Hepatocyte (in vitro differentiated cells): ENCODE measurements at regions not wholly inside any gene's neighbourhood (a gene's known extent, or its start where the extent isn't known, plus 50 kb on each side); places are given as distances from the start of the nearest gene placed in this dataset.

Source experiments
- DNase-seq: peaks from one replicate; pipeline ENCODE4 v3.0.0-alpha.2; 2016; ENCODE audit warnings: low spot score
- H2AFZ ChIP-seq: fragments of 200-600 bp; sonication (generic); 2 replicates; pipeline ENCODE4 v1.6.0; 2016; ENCODE audit warnings: antibody characterized with exemption, mild to moderate bottlenecking
- H3K27ac ChIP-seq: fragments of 200-600 bp; sonication (generic); 2 replicates; pipeline ENCODE4 v1.5.1; 2016; ENCODE audit warnings: mild to moderate bottlenecking
- H3K27me3 ChIP-seq: fragments of 200-600 bp; sonication (generic); 2 replicates; pipeline ENCODE4 v1.6.1; 2016
- H3K36me3 ChIP-seq: fragments of 200-600 bp; sonication (generic); replicated peaks from 2 replicates; pipeline ENCODE4 v1.5.1; 2016; ENCODE audit warnings: low read depth; ENCODE audit not compliant: insufficient read depth
- H3K4me1 ChIP-seq: fragments of 200-600 bp; sonication (generic); 2 replicates; pipeline ENCODE4 v1.5.1; 2016; ENCODE audit warnings: mild to moderate bottlenecking, moderate library complexity; ENCODE audit not compliant: insufficient read depth
- H3K4me2 ChIP-seq: fragments of 200-600 bp; sonication (generic); 2 replicates; pipeline ENCODE4 v1.6.0; 2016
- H3K4me3 ChIP-seq: fragments of 200-600 bp; sonication (generic); 2 replicates; pipeline ENCODE4 v1.5.1; 2016; ENCODE audit warnings: mild to moderate bottlenecking
- H3K79me2 ChIP-seq: fragments of 200-600 bp; sonication (generic); 2 replicates; pipeline ENCODE4 v1.6.0; 2017; ENCODE audit warnings: mild to moderate bottlenecking
- H3K9me2 ChIP-seq: fragments of 200-600 bp; sonication (generic); replicated peaks from 2 replicates; pipeline ENCODE4 v1.6.0; 2017; ENCODE audit warnings: mild to moderate bottlenecking; ENCODE audit not compliant: insufficient read depth
- H3K9me3 ChIP-seq: fragments of 200-600 bp; sonication (generic); 2 replicates; pipeline ENCODE4 v1.5.1; 2016; ENCODE audit warnings: low read depth, mild to moderate bottlenecking
- H4K20me1 ChIP-seq: fragments of 200-600 bp; sonication (generic); 2 replicates; pipeline ENCODE4 v1.6.0; 2016; ENCODE audit warnings: mild to moderate bottlenecking; ENCODE audit not compliant: insufficient read depth, poor library complexity, severe bottlenecking
- CTCF ChIP-seq: fragments of 200-600 bp; sonication (generic); IDR thresholded peaks from 2 replicates; pipeline ENCODE4 v1.5.1; 2016; ENCODE audit warnings: antibody characterized with exemption, mild to moderate bottlenecking; ENCODE audit not compliant: poor library complexity
- EZH2 ChIP-seq: fragments of 200-600 bp; sonication (generic); IDR thresholded peaks from 2 replicates; pipeline ENCODE4 v1.6.1; 2016; ENCODE audit warnings: antibody characterized with exemption, mild to moderate bottlenecking, borderline replicate concordance
- EZH2phosphoT487 ChIP-seq: fragments of 200-600 bp; sonication (generic); IDR thresholded peaks from one replicate; pipeline ENCODE4 v1.6.1; 2018; ENCODE audit warnings: antibody characterized with exemption, mild to moderate bottlenecking, low read depth, moderate library complexity; ENCODE audit not compliant: unreplicated experiment, severe bottlenecking
- WGBS: methylation state at CpG from one replicate; pipeline ENCODE4 v1.1.6; 2016; ENCODE audit warnings: low lambda C conversion rate; ENCODE audit errors: missing lambda C conversion rate; 5-methylcytosine and 5-hydroxymethylcytosine counted together

GRCh38 chr6:137952247-137952646, 85.2 kb downstream of the TNFAIP3 start:
- Histone ChIP-seq H2AFZ (no peak overlapping the region), H3K4me2 (no peak overlapping the region), H3K9me3 (no peaks in the 10 kb centered on the region), H3K27me3 (no peaks in the 10 kb centered on the region), H4K20me1 (no peaks in the 10 kb centered on the region), H3K36me3 (no peaks in the 10 kb centered on the region), H3K4me3 (no peak overlapping the region), H3K79me2 (no peaks in the 10 kb centered on the region), H3K9me2 (no peaks in the 10 kb centered on the region), H3K27ac (no peak overlapping the region), H3K4me1 (no peaks in the 10 kb centered on the region)
- no peak for TF ChIP-seq EZH2
- no peak for TF ChIP-seq CTCF
- no peak for TF ChIP-seq EZH2phosphoT487
- 90% methylated on average over 2 of the region's 2 CpGs for WGBS
- DNase-seq: no peak

DNA sequence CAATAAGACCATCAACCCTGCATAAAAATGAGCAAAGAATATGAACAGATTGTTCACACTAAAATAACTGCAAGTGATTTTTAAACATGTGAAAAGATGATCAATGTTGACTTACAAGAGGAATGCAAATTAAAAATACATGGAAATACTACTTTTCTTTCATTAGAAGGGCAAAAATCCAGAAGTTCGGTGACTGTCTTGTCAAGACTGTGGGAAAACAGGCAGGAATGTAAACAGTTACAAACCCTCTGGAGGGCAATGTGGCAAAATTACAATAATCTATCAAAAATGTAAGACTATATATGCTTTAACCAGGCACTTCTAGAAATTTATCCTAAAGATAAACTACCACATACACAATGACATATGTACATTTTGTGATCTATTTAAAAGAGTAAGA, 86.7 kb downstream of the TNFAIP3 start:
- H4K20me1 ChIP-seq: no peaks in the 10 kb centered on the region
- no peaks in the 10 kb centered on the region for H3K79me2 ChIP-seq
- TF ChIP-seq EZH2phosphoT487: no peak
- TF ChIP-seq CTCF: no peak
- TF ChIP-seq EZH2: no peak
- no peak overlapping the region for H3K27ac ChIP-seq
- H2AFZ ChIP-seq: no peak overlapping the region
- 48% methylated on average over 1 of the region's 1 CpG for WGBS
- H3K9me2 ChIP-seq: no peaks in the 10 kb centered on the region
- no peaks in the 10 kb centered on the region for H3K4me1 ChIP-seq
- H3K36me3 ChIP-seq: no peaks in the 10 kb centered on the region
- no peak for DNase-seq
- no peaks in the 10 kb centered on the region for H3K27me3 ChIP-seq
- H3K4me2 ChIP-seq: no peak overlapping the region
- H3K9me3 ChIP-seq: no peaks in the 10 kb centered on the region
- H3K4me3 ChIP-seq: no peak overlapping the region

DNA sequence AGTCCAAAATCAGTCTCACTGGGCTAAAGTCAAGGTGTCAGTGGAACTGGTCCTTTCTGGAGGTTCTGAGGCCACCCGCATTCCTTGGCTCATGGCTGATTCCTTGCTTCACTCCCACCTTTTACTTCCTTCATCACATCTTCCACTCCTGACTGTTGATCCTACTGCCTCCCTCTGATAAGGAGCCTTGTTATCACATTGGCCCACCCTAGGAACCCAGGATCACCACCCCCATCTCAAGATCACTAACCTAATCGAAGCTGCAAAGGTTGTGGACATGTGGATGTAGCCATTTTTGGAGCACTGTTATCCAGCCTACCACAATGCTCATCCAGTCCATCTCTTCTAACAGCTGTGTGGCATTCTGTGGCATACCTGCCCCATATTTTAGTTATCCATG, 87.2 kb downstream of the TNFAIP3 start:
- no peak overlapping the region for H3K27ac ChIP-seq
- 94% methylated on average over 2 of the region's 2 CpGs for WGBS
- DNase-seq: no peak
- no peak overlapping the region for H2AFZ ChIP-seq
- H3K27me3 ChIP-seq: no peaks in the 10 kb centered on the region
- H3K36me3 ChIP-seq: no peaks in the 10 kb centered on the region
- H4K20me1 ChIP-seq: no peaks in the 10 kb centered on the region
- no peaks in the 10 kb centered on the region for H3K9me3 ChIP-seq
- H3K4me2 ChIP-seq: no peak overlapping the region
- H3K9me2 ChIP-seq: no peaks in the 10 kb centered on the region
- no peak overlapping the region for H3K4me3 ChIP-seq
- no peaks in the 10 kb centered on the region for H3K79me2 ChIP-seq
- no peaks in the 10 kb centered on the region for H3K4me1 ChIP-seq
- TF ChIP-seq CTCF (no peak), EZH2phosphoT487 (no peak), EZH2 (no peak)

DNA sequence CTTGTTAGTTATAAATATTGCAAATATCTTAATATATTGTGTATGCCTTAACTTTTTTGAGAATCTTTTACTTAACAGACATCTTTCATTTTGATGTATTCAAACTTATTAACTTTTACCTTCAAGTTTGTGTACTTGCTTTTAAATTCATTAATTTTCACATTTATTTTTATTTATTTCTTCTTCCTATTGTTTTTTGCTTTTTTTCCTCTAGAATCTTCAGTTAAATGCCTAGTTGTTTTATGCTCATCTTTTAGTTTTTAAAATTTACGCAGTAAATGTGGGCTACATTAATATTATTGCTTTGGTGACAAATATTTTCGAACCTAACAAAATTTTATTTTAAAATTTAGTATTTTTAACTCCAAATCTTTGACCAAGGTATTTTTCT, 89.0 kb downstream of the TNFAIP3 start:
- Histone ChIP-seq H3K4me1 (no peaks in the 10 kb centered on the region), H3K36me3 (no peaks in the 10 kb centered on the region), H3K4me3 (no peak overlapping the region), H3K27me3 (no peaks in the 10 kb centered on the region), H4K20me1 (no peaks in the 10 kb centered on the region), H3K79me2 (no peaks in the 10 kb centered on the region), H2AFZ (no peak overlapping the region), H3K9me2 (no peaks in the 10 kb centered on the region), H3K27ac (no peak overlapping the region), H3K4me2 (no peak overlapping the region), H3K9me3 (no peaks in the 10 kb centered on the region)
- WGBS: 79% methylated on average over 2 of the region's 2 CpGs
- no peak for DNase-seq
- TF ChIP-seq CTCF: no peak
- TF ChIP-seq EZH2phosphoT487: no peak
- no peak for TF ChIP-seq EZH2
